ENCODE measurements at regions not wholly inside any gene's neighbourhood (a gene's known extent, or its start where the extent isn't known, plus 50 kb on each side); places are given as distances from the start of the nearest gene placed in this dataset.
A peak's percentile ranks its signal among the peaks of the same experiment; 100 is the strongest.
"Not testable (repeated sequence)": the region's sequence is repeated elsewhere in the genome, so short reads cannot be mapped to it uniquely, and the experiment has no call there.

GRCh38 chr6:118372413-118372812, 175.7 kb upstream of the PLN start:
- Histone ChIP-seq H3K9ac (no peak overlapping the region), H3K9me3 (no peaks in the 10 kb centered on the region), H3K4me2 (no peak overlapping the region), H3K27ac (ENCODE audit: low read depth in 2 of 2, low read length in 1 of 2) (no peak overlapping the region; a peak in 1 of 4 replicates), H3K9me2 (no peaks in the 10 kb centered on the region), H4K20me1 (ENCODE audit: insufficient read depth) (no peaks in the 10 kb centered on the region), H3K36me3 (replicated peaks in 1 of 2; ENCODE audit: control insufficient read depth in 1 of 2, insufficient read depth in 2 of 2, low read length in 1 of 2) (no peaks in the 10 kb centered on the region), H3K4me3 (ENCODE audit: low read depth in 2 of 2, low read length in 1 of 2) (no peak overlapping the region), H2AFZ (ENCODE audit: low read depth) (no peak overlapping the region), H3K79me2 (ENCODE audit: insufficient read depth) (no peaks in the 10 kb centered on the region), H3F3A (replicated peaks; ENCODE audit: insufficient read depth) (no peaks in the 10 kb centered on the region), H3K27me3 (ENCODE audit: insufficient read depth) (peaks cover 7% of the 10 kb centered on the region), H3K4me1 (ENCODE audit: control insufficient read depth in 1 of 2, insufficient read depth in 2 of 2, low read depth in 1 of 2, low read length in 1 of 2) (no peaks in the 10 kb centered on the region; a peak in 1 of 4 replicates)
- TF ChIP-seq GATA2 (CRISPR knock-in tag; IDR thresholded peaks at IDR 0.05) (peak; percentile 48), SMC3 (IDR thresholded peaks at IDR 0.05; ENCODE audit: low read depth, low read length) (no peak), CTCF (IDR thresholded peaks at IDR 0.05) (no peak), EP300 (IDR thresholded peaks at IDR 0.05; ENCODE audit: borderline replicate concordance in 1 of 2, low read depth in 1 of 2, low read length in 1 of 2) (peak in 1 of 2 experiments; percentile 51; a peak in 1 of 4 replicates)
- ChIA-PET CTCF (interaction anchor here (0.8 to 1.4 kb wide), 4 partner anchors 9 to 193 kb away, joined by 3 to 4 read pairs (median 3); no protein-coding TSS in a partner anchor), POLR2A (no interaction called here)
- DNase-seq: peak; percentile 11

GRCh38 chr6:118377711-118378414, 170.2 kb upstream of the PLN start:
- no peaks in the 10 kb centered on the region for H3K79me2 ChIP-seq (ENCODE audit: insufficient read depth)
- TF ChIP-seq NRF1 (IDR thresholded peaks at IDR 0.05; ENCODE audit: low read depth, low read length) (no peak), MXI1 (IDR thresholded peaks at IDR 0.05; ENCODE audit: low read depth, low read length) (no peak), NFIC (IDR thresholded peaks at IDR 0.05; ENCODE audit: borderline replicate concordance) (no peak), RXRA (IDR thresholded peaks at IDR 0.05; ENCODE audit: borderline replicate concordance, low read depth) (no peak), EP300 (IDR thresholded peaks at IDR 0.05; ENCODE audit: borderline replicate concordance in 1 of 2, low read depth in 1 of 2, low read length in 1 of 2) (no peak), RFX5 (IDR thresholded peaks at IDR 0.05; ENCODE audit: low read length) (no peak), ELF1 (IDR thresholded peaks at IDR 0.05) (no peak), FOXM1 (IDR thresholded peaks at IDR 0.05; ENCODE audit: low read depth) (no peak)
- H3K36me3 ChIP-seq (replicated peaks in 1 of 2; ENCODE audit: control insufficient read depth in 1 of 2, insufficient read depth in 2 of 2, low read length in 1 of 2): no peaks in the 10 kb centered on the region
- peaks cover 11% of the 10 kb centered on the region for H3K27me3 ChIP-seq (ENCODE audit: insufficient read depth)
- CTCF ChIA-PET: no interaction called here
- POLR2A ChIA-PET: no interaction called here
- no peaks in the 10 kb centered on the region for H3F3A ChIP-seq (replicated peaks; ENCODE audit: insufficient read depth)
- H3K9me3 ChIP-seq: no peaks in the 10 kb centered on the region
- no peak overlapping the region for H3K4me3 ChIP-seq (ENCODE audit: low read depth in 2 of 2, low read length in 1 of 2)
- 80% methylated on average over 13 of the region's 15 CpGs for WGBS (ENCODE audit: low lambda C conversion rate)
- H3K27ac ChIP-seq (ENCODE audit: low read depth in 2 of 2, low read length in 1 of 2): no peak overlapping the region
- H3K9me2 ChIP-seq: no peaks in the 10 kb centered on the region
- no peaks in the 10 kb centered on the region for H3K4me1 ChIP-seq (ENCODE audit: control insufficient read depth in 1 of 2, insufficient read depth in 2 of 2, low read depth in 1 of 2, low read length in 1 of 2)
- H3K9ac ChIP-seq: no peak overlapping the region
- no peak for DNase-seq
- H2AFZ ChIP-seq (ENCODE audit: low read depth): no peak overlapping the region
- no peaks in the 10 kb centered on the region for H4K20me1 ChIP-seq (ENCODE audit: insufficient read depth)
- no peak overlapping the region for H3K4me2 ChIP-seq

- H2AFZ ChIP-seq (ENCODE audit: low read depth); DNase-seq; H3K27me3 ChIP-seq (ENCODE audit: insufficient read depth); H3F3A ChIP-seq (replicated peaks; ENCODE audit: insufficient read depth); POLR2A ChIA-PET; H3K9ac ChIP-seq; H3K36me3 ChIP-seq (replicated peaks in 1 of 2; ENCODE audit: control insufficient read depth in 1 of 2, insufficient read depth in 2 of 2, low read length in 1 of 2); H3K9me2 ChIP-seq; CTCF ChIA-PET; H3K9me3 ChIP-seq; H3K4me2 ChIP-seq; H3K4me1 ChIP-seq (ENCODE audit: control insufficient read depth in 1 of 2, insufficient read depth in 2 of 2, low read depth in 1 of 2, low read length in 1 of 2); H3K27ac ChIP-seq (ENCODE audit: low read depth in 2 of 2, low read length in 1 of 2); H3K4me3 ChIP-seq (ENCODE audit: low read depth in 2 of 2, low read length in 1 of 2); H4K20me1 ChIP-seq (ENCODE audit: insufficient read depth); H3K79me2 ChIP-seq (ENCODE audit: insufficient read depth): not testable (repeated sequence)
- WGBS (ENCODE audit: low lambda C conversion rate): 75% methylated on average over 3 of the region's 3 CpGs
Measured at GRCh38 chr6:118380620-118381019, 167.5 kb upstream of the PLN start.
